ENCODE measurements at regions not wholly inside any gene's neighbourhood (a gene's known extent, or its start where the extent isn't known, plus 50 kb on each side); places are given as distances from the start of the nearest gene placed in this dataset.

DNA sequence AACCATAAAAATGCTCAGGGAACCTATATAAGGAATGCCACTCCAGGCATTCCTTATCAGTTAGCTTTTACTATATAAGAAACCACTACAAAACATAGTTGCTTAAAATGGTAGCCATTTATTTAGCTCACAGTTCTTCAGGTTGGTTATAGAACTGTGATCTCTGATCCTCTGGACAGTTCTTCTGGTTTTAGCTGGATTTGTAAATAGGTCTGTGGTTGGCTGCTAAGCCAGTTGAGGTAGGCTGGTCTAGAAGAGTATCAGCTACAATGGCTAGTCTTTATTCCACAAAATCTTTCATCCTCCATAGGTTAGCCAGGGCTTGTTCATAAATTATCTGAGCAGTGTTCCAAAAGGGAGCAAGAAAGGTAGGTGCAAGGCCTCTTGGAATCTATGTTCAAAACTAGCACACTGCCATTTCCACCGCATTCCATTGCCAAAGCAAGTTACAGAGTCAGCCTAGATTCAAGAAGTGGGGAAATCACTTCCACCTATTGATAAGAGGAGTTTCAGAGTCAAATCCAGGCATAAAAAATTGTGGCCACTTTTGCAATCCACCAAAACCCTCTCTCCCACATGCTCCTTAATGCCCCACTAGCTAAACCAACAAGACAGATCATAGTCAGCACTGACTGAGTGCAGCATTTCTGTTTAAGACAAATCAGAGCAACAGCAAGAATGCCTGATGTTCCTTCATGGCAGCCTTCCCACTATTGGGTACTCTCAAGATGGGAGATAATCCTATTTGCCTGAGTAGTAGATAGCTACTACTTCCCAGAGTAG lies 146.4 kb downstream of the IRS1 start:
- no peak for DNase-seq (ENCODE audit: low spot score)

DNA sequence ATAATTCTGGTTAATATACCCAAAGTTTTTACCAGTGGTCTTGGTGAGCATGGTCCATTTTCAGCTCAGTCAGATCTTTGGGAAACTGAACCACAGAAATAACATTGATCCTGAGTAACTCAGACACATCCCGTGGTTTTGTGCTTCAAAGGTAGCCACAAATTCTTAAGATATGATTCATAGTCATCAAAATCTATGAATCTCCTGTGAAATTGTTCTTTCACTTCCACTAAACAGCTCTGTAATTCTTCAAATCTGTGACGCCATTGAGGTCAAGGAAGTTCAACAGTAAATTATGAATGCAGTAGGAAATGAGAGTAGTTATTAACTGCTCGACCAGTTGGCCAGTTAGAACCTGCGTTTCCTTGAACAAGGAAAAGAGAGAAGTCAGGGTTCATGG lies 147.3 kb downstream of the IRS1 start:
- DNase-seq (ENCODE audit: low spot score), result no peak

DNA sequence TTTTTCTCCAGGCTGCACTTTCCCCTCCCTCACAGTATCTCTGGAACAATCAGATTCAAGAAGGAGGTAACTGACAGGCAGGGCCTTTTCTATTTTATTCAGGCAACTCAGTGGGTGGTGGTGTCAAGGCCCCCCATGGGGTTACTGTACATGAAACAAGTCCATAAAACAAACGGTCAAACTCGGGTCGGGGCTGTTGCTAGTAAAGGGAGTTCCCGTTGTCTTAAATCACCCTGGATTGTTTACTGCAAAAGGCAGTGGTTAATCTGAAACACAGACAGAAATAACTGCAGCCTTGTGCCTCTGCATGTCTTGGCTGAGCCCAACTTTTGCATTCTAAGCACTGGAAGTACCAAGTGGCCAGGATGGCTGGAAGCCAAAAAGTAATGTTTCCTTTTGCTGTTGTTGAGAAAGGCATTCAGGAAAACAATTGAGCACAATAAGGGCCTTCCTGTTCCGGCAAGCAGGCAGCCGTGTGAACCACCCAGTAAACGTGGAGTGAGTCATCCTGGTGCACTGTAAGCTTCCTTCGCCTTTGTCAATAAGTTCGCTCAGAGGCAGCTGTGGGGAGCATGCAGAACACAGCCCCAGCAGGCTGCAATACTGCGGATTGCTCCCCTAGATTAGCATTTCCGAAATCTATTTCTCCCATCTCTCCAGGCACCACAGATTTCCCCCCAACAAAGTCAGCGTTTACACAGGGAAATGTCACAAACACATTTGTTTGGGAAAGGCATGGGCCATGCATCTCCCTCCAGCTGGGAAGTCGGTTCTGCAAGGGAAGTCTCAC lies 149.6 kb downstream of the IRS1 start:
- DNase-seq (ENCODE audit: low spot score), result peak; percentile 3

DNA sequence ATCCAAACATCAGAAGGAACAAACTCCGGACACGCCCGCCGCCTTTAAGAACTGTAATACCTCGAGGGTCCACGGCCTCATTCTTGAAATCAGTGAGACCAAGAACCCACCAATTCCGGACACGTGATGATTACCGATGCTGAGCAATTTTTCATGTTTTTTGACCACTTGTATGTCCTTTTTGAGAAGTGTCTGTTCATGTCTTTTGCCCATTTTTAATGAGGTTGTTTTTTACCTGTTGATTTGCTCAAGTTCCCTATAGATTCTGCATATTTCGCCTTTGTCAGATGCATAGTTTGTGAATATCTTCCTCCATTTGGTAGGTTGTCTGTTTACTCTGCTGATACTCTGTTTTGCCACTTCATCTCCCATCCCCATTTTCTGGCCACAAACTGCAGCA lies 150.4 kb downstream of the IRS1 start:
- no peak for DNase-seq (ENCODE audit: low spot score)

DNA sequence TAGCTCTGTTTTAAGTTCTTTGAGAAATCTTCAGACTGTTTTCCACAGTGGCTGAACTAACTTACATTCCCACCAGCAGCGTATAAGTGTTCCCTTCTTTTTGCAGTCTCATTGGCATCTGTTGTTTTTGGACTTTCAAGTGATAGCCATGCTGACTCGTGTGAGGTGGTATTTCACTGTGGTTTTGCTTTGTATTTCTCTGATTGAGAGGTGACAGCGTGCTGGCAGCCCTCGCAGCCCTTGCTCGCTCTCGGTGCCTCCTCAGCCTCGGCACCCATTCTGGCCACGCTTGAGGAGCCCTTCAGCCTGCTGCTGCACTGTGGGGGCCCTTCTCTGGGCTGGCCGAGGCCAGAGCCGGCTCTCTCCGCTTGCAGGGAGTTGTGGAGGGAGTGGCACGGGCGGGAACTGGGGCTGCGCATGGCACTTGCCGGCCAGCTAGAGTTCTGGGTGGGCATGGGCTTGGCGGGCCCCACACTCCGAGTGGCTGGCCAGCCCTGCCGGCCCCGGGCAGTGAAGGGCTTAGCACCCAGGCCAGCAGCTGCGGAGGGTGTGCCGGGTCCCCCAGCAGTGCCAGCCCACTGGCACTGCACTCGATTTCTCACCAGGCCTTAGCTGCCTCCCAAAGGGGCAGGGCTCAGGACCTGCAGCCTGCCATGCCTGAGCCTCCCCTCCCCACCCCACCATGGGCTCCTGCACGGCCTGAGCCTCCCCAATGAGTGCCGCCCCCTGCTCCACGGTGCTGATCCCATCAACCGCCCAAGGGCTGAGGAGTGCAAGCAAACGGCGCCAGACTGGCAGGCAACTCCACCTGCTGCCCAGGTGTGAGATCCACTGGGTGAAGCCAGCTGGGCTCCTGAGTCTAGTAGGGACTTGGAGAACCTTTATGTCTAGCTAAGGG lies 151.8 kb downstream of the IRS1 start:
- no peak for DNase-seq (ENCODE audit: low spot score)

DNA sequence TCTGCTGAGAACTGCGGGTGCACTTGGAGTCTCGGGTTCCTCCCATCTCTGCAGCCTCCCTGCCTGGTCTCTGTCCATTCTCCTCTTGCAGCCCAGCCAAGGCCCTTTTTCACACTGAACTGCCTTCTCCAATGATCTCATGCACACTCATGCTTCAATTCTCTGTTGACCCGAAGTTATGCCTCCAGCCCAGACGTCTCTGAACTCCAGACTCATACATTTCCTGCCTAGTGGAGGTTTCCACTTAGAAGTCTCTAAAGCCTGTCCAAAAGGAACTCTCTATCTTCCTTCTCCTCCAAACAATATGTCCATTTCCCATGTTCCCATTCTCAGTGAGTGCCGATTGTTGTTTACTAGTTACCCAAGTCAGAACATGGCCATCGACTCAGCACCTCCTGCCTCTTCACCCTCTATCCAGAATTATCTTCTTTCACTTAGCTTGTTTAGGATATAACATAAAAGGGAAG lies 155.2 kb downstream of the IRS1 start:
- no peak for DNase-seq (ENCODE audit: low spot score)

DNA sequence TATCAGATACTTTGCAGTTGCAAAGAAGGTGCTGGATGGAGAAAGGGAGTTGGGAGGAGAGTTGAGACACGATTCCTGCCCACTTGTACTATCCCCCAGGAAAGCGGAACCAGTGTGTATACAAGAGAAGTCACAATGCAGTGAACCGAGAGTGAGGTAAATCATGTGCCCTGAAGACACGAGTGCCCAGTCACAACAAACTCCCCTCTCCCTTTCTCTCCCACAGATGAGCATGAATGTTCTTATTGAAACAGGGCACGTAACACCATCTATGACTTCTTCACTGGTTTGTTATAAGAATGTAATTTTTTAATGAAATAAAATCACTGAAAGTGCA lies 155.7 kb downstream of the IRS1 start:
- no peak for DNase-seq (ENCODE audit: low spot score)

DNA sequence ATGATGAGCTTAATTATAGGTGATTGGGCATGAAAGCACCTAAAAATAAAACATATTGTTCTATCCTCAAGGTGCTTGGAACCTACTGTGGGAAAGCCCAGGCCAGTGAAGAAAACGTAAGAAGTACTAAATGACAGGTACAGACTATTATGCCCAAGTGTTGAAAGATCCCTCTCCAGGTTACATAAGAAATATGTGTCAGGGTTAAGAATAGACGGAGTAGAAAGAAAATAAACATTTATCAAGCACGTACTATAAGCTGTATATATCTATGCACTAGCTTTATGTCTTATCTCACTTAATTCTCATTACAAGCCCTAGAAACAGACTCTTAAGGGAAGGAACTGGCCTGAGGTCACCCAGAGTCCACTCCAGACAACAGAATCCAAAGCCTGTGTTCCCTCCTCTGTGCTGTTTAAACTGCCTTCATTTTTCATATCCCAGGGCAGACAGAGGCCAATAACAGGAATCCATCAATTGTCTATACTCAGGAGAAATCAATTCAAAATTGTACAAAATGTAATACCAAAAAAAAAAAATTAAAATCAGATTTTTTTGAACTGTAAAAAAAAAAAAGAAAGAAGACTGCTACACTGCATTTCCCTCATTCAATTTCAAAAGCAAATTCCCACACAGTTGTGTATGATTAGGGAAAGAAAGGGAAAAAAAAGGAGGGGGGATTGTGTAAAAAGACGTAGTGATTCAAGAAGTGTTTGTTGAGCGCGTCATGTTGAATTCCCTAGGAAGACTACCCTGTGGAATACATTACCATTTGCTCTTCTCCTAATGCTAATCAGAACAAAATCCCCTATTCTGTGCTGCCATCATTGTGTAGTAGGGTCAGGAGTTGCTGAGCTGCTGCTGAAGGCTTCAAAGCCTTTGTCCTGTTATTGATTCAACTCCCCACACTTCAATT lies 156.3 kb downstream of the IRS1 start:
- DNase-seq (ENCODE audit: low spot score), result no peak

DNA sequence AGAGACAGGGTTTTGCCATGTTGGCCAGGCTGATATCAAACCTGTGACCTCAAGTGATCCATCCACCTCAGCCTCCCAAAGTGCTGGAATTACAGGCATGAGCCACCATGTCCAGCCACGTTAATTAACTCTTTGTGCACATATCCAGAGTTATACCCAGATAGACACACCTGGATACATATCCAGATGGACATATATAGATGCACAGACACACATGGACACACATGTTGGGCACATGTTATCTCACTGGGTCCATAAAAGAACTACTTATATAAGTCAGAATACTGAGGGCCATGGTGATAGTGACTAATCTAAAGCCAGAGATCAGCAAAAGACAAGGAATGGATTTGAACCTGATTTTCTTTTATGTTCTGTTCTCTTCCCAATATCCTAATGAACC lies 158.6 kb downstream of the IRS1 start:
- no peak for DNase-seq (ENCODE audit: low spot score)

DNA sequence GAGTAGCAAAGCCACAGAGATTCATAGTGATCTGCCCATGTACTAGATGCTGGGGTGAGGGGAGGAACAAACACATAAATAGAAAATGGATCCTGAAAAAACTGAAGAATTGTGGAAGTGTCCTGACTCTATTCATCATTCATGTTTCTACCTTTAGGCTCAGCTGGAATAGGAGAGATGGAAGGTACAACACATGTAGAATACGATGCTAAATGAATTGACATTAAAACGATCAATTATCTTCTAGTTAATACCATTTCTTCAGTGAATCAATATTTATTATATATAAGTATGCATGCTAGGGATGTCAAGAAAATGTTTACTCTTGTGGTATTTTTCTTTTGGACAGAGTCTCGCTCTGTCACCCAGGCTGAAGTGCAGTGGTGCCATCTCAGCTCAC lies 159.1 kb downstream of the IRS1 start:
- DNase-seq (ENCODE audit: low spot score), result no peak

DNA sequence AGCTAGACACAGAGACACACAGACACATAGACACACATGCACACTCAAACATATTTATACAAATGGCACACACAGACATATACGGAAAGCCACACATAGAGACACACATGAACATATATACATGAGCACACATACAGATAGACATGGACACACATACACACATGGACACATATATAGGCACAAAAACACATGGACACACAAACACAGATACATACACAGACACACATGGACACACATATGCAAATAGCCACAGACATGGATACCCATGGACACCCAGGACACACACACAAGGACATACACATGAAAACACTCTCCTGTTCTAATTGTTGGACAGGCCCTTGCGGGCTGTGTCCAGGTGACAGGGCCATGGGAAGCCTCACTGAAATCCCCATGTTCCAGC lies 160.1 kb downstream of the IRS1 start:
- DNase-seq (ENCODE audit: low spot score), result no peak

DNA sequence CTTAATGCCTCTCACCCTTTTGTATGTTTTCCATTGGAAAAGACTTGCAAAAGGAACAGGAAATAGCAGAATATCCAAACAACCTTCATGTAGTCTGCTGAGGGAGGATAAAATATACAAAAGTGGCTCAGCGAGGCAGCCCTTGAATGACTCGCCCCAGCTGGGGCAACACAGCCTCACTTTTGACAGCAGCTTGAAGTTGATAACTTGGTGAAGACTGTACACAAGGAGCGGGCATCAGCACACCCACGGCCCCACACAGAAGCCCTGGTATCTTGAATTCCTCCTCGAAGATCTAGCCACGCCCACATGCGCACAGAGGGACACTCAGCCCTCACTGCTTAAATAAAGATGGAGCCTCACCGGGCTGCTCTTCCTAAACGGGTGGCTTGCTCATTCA lies 161.0 kb downstream of the IRS1 start:
- DNase-seq (ENCODE audit: low spot score), result no peak

DNA sequence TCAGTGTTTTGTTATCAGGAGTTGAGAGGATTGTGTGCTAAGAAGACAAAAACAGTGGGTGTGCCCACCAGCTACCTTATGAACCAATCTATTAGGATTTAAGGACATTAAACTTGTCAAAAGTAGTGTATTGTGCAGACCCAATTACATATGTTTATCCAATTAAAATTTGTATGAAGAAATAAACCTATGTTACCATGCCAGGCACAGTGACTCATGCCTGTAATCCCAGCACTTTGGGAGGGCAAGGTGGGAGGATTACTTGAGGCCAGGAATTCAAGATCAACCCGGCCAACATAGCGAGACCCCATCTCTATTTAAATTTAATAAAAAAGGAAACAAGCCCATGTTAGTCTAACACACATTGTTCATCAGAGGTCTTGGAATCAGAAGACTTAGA lies 162.2 kb downstream of the IRS1 start:
- DNase-seq (ENCODE audit: low spot score), result no peak

DNA sequence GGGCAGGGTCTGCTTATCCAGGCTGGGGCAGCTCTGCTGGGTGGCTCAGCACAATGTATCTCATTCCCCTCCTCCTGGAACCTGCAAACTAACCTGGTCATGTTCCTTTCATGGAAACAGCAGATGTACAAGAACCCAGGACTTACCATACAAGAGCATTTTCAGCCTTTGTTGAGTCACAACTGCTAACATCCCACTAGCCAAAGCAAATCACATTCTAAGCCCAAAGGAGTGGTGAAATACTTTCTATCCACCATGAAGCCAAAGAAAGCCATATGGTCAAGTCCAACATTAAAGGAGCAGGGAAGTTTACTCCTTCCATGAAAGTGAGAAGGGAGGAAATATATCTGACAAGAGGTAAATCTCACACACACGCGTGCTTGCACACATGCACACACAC lies 163.0 kb downstream of the IRS1 start:
- no peak for DNase-seq (ENCODE audit: low spot score)

DNA sequence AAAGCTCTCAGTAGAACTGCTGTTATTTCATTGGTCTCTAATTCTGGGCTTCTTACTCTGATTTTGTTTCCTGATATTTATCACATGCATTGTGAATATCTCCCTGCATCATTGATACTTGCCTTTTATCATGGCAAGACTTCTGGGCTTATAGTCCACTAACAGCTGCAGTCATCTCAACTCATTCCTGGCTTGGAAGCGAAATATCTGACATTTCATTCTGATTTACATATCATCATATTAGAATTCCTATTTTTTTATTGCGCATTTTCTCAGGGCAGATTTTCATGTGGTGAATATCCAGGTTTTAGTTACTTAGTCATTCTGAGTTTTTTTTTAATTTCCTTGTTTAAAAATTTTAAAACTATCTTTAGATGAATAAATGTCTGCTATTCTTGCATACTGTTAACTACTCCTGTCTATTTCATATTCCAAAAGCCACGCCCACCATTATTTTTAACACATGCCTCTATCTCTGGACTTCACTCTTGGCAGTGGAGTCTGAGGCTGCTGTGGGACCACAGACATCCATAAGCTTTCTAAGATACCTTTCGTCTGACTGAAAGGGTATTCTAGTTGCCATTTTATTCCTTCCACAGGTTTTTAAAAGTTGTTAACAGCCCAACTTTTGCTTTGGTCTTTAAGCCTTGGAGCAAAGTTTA lies 164.5 kb downstream of the IRS1 start:
- DNase-seq (ENCODE audit: low spot score), result no peak

DNA sequence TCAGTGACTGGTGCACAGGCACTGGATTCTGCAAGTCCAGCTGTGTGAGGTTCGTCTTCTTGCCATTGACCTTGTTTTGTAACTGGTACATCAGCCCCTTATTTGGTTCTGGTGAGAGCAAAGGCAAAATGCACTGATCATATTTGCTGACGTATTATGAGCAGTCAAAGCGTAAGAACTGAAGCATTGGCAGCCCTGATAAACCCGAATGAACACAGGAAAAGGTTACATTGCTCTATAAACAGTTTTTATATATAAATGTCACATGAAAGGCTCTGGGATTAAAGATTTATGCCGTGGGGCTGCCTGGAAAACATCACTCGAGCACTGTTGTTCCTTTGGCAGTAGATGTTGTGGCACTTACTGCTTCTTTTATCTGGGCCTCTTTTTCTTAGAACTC lies 167.9 kb downstream of the IRS1 start:
- DNase-seq (ENCODE audit: low spot score), result no peak

DNA sequence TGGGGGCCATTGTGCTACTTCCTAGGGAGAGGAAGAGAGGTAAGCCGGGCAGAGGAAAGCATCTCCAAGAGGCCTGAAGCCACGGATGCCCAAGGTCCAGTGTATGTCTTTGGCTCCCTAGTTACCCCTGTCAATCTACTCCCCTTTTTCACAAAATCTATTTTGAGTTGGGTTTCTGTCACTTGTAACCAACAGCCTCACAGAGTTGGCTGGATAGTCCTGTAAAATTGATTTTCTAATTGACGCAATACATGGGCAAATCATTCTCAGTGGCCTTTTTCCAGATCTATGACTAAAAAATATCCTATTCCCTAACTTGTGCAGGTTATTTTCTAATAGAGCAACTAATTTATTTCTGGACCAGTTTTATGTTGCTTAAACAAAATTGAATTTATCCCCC lies 168.4 kb downstream of the IRS1 start:
- no peak for DNase-seq (ENCODE audit: low spot score)

DNA sequence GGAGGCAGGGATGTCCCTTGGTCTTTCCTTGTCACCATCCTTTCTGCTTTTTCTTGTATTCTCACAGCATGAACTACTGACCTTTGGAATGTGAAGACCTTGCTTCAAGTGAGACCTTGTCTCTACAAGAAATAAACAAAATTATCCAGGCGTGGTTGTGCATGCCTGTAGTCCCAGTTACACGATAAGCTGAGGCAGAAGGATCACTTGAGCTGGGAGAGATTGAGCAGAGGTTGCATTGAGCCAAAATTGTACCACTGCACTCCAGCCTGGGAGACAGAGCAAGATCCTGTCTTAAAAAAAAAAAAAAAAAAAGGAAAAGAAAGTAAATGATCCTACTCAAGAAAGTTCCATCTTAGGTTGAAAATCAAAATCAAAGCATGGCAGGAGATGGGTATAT lies 173.7 kb downstream of the IRS1 start:
- no peak for DNase-seq (ENCODE audit: low spot score)

DNA sequence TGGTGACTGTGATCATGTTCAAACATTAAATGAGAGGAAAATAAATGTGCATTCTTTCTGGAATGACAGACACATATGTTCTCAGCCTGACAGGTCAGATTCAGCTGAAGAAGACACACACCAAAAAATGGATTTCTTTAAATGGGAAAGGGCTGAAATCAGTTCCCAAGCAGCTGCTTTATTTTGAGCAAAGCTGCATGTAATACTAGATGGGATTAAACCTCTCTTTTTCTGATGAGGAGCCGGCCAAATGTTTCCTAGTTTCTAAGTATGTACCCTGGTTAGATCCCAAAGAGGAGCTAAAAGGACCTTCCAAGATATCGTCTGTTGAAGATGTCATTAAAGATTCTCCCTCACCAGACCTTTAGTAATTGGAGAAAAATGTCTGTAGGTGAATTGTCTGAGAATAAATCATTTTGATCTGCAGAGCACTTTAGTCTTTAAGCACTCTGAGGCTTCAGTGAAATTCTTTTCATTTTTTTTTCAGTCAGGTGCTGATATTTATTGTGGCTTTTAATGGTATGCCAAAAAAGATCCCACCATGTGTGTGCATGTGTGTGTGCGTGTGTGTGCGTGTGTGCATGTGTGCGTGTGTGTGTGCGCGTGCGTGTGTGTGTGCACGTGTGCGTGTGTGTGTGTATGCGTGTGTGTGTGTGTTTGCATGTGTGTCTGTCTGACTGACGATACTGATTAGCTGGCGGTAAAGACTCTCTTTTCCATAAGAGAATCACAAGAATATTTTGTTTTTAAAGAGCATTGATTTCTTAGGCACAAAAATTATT lies 175.8 kb downstream of the IRS1 start:
- DNase-seq (ENCODE audit: low spot score), result no peak

DNA sequence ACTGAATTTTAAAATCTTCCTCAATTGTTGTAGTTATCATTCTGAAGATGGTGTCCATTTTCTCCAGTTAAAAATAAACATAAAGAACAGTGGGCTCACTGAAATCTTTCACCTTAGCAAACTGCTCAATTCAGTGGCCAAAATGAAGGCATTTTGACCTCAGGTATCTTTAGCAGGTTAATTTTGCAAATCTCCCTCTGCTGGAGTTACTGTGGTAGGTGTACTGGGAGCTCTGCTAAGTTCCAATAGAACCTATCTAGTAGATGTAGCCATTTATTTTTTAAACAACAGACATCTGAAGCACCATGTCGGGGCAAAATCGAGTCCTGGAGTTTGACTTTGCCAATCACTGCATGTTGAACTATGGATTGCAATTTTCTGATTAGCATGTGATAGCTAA lies 177.1 kb downstream of the IRS1 start:
- DNase-seq (ENCODE audit: low spot score), result peak; percentile 5

Data from cerebellar cortex (tissue), 1 donor.